ENCODE measurements at regions not wholly inside any gene's neighbourhood (a gene's known extent, or its start where the extent isn't known, plus 50 kb on each side); places are given as distances from the start of the nearest gene placed in this dataset.

DNA sequence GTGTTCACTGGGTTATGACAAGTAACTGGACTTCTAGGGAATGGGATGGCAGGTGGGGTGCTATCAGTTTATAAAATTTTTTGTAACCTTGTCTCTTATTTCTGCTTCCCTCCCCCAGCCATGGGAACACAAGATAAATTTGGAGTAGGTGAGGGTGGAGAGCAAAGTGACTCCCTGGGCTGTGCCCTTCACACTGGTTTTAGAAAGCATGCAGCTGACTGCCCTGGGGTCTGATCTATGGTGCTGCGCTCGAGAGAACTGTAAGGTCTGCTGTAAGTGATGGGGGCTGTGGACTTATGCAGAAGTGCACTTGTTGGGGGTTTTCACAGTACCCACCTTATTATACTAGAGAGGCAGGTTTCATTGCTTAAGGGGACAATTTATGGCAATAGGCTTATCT is 247.7 kb upstream of the DMRT1 start:
- TF ChIP-seq, protein P1, sequence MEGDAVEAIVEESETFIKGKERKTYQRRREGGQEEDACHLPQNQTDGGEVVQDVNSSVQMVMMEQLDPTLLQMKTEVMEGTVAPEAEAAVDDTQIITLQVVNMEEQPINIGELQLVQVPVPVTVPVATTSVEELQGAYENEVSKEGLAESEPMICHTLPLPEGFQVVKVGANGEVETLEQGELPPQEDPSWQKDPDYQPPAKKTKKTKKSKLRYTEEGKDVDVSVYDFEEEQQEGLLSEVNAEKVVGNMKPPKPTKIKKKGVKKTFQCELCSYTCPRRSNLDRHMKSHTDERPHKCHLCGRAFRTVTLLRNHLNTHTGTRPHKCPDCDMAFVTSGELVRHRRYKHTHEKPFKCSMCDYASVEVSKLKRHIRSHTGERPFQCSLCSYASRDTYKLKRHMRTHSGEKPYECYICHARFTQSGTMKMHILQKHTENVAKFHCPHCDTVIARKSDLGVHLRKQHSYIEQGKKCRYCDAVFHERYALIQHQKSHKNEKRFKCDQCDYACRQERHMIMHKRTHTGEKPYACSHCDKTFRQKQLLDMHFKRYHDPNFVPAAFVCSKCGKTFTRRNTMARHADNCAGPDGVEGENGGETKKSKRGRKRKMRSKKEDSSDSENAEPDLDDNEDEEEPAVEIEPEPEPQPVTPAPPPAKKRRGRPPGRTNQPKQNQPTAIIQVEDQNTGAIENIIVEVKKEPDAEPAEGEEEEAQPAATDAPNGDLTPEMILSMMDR (IDR thresholded peaks at IDR 0.05) = no peak
- TF ChIP-seq POLR2A (IDR thresholded peaks at IDR 0.05) = no peak
